H1 (cell line): ENCODE measurements at regions not wholly inside any gene's neighbourhood (a gene's known extent, or its start where the extent isn't known, plus 50 kb on each side); places are given as distances from the start of the nearest gene placed in this dataset.

ENCODE experiments used
- CTCF ChIA-PET: fragments of 300-600 bp; sonication (Branson Sonifier 250); formaldehyde crosslinking; loops from one replicate; lab custom pipeline; 2021; ENCODE audit not compliant: partially characterized antibody; lab: Charles Lee
- POLR2A ChIA-PET: fragments of 300-600 bp; sonication (Branson Sonifier 250); formaldehyde crosslinking; loops from one replicate; lab custom pipeline; 2021; ENCODE audit warnings: inconsistent platforms; ENCODE audit not compliant: partially characterized antibody; lab: Charles Lee
- DNase-seq, 2 experiments: peaks; one replicate each; pipeline versions ENCODE4 v3.0.0 to v3.0.0-alpha.2; 2010 to 2022; ENCODE audit warnings: low spot score in 2 of 2, low read depth in 1 of 2, mixed read lengths in 1 of 2
- FAIRE-seq: peaks from 2 replicates; lab custom pipeline; 2011; peaks lifted over from hg19 to GRCh38; lab: Jason Lieb, UNC
- H2AFZ ChIP-seq: 2 replicates; pipeline ENCODE4 v1.8.1; 2012; ENCODE audit warnings: low read length, inconsistent platforms
- H2AK5ac ChIP-seq: 2 replicates; pipeline ENCODE4 v1.6.1; 2013; ENCODE audit warnings: low read depth, low read length
- H2BK120ac ChIP-seq: replicated peaks from 2 replicates; pipeline ENCODE3; 2013; ENCODE audit warnings: low read depth, low read length, inconsistent platforms
- H2BK12ac ChIP-seq: 2 replicates; pipeline ENCODE4 v1.6.1; 2013; ENCODE audit warnings: low read depth, low read length
- H2BK15ac ChIP-seq: 2 replicates; pipeline ENCODE4 v1.6.1; 2013; ENCODE audit warnings: low read length
- H2BK20ac ChIP-seq: 2 replicates; pipeline ENCODE4 v1.6.1; 2013; ENCODE audit warnings: low read length
- H2BK5ac ChIP-seq: 2 replicates; pipeline ENCODE4 v1.6.1; 2013; ENCODE audit warnings: low read depth, low read length
- H3K14ac ChIP-seq: 2 replicates; pipeline ENCODE4 v1.6.1; 2013; ENCODE audit warnings: inconsistent platforms; ENCODE audit not compliant: insufficient read length
- H3K18ac ChIP-seq: 2 replicates; pipeline ENCODE4 v1.6.1; 2013; ENCODE audit warnings: low read length; ENCODE audit errors: extremely low read depth
- H3K23ac ChIP-seq: 2 replicates; pipeline ENCODE4 v1.6.1; 2013; ENCODE audit warnings: inconsistent platforms; ENCODE audit not compliant: insufficient read length
- H3K23me2 ChIP-seq: 2 replicates; pipeline ENCODE4 v1.6.1; 2013; ENCODE audit warnings: low read depth, low read length
- H3K27ac ChIP-seq: 2 replicates; pipeline ENCODE4 v1.6.1; 2011; ENCODE audit warnings: low read depth, low read length, inconsistent platforms
- H3K27me3 ChIP-seq, 4 experiments: replicated peaks in 1 of 4; 1 replicate in 1 of 4; 2 replicates in 3 of 4; pipeline versions ENCODE4 v1.6.1 to v1.8.1; 2011 to 2013; ENCODE audit warnings: low read length in 3 of 4, mild to moderate bottlenecking in 3 of 4, inconsistent platforms in 2 of 4, mixed read lengths in 2 of 4, moderate library complexity in 1 of 4; ENCODE audit not compliant: control insufficient read depth in 3 of 4, insufficient read depth in 3 of 4; ENCODE audit errors: extremely low read depth in 1 of 4
- H3K36me3 ChIP-seq, 4 experiments: 2 replicates each; pipeline versions ENCODE4 v1.6.1 to v1.8.1; 2011 to 2013; ENCODE audit warnings: mild to moderate bottlenecking in 4 of 4, low read length in 3 of 4, moderate library complexity in 2 of 4, control low read depth in 1 of 4, inconsistent platforms in 1 of 4; ENCODE audit not compliant: insufficient read depth in 4 of 4, control insufficient read depth in 2 of 4
- H3K4ac ChIP-seq: replicated peaks from 2 replicates; pipeline ENCODE3; 2013; ENCODE audit warnings: low read length, low read depth, mixed read lengths, inconsistent platforms; ENCODE audit not compliant: insufficient read length
- H3K4me1 ChIP-seq, 4 experiments: replicated peaks in 1 of 4; 1 replicate in 1 of 4; 2 replicates in 3 of 4; pipeline versions ENCODE4 v1.6.1 to v1.8.1; 2011 to 2013; ENCODE audit warnings: low read length in 3 of 4, inconsistent platforms in 2 of 4, mixed read lengths in 1 of 4; ENCODE audit not compliant: insufficient read depth in 4 of 4, control insufficient read depth in 3 of 4
- H3K4me2 ChIP-seq, 2 experiments: 2 replicates each; pipeline versions ENCODE4 v1.6.1 to v1.8.1; 2011 to 2013; ENCODE audit warnings: low read depth in 2 of 2, low read length in 2 of 2, control low read depth in 1 of 2, inconsistent platforms in 1 of 2, mild to moderate bottlenecking in 1 of 2; ENCODE audit not compliant: insufficient read depth in 1 of 2
- H3K4me3 ChIP-seq, 4 experiments: fragments of 200-600, 300-600 bp in 1 of 4; sonication (generic), shearing (Covaris generic), sonication (Bioruptor Twin) in 1 of 4; 2 replicates each; pipeline versions ENCODE4 v1.5.1 to v1.8.1; 2011 to 2016; ENCODE audit warnings: low read length in 4 of 4, low read depth in 3 of 4, control low read depth in 2 of 4, inconsistent platforms in 2 of 4, mild to moderate bottlenecking in 2 of 4, mixed read lengths in 1 of 4, moderate library complexity in 1 of 4; ENCODE audit not compliant: insufficient read depth in 2 of 4; ENCODE audit errors: extremely low read depth in 1 of 4
- H3K56ac ChIP-seq: replicated peaks from 2 replicates; pipeline ENCODE3; 2013; ENCODE audit warnings: low read depth, mild to moderate bottlenecking, mixed read lengths, low read length, inconsistent platforms; ENCODE audit not compliant: insufficient read length
- H3K79me1 ChIP-seq: 2 replicates; pipeline ENCODE4 v1.6.1; 2013; ENCODE audit warnings: low read depth, low read length, control low read depth
- H3K79me2 ChIP-seq, 2 experiments: 2 replicates each; pipeline versions ENCODE4 v1.6.1 to v1.8.1; 2012 to 2013; ENCODE audit warnings: low read length in 2 of 2, mild to moderate bottlenecking in 2 of 2, inconsistent platforms in 1 of 2; ENCODE audit not compliant: insufficient read depth in 2 of 2, control insufficient read depth in 1 of 2
- H3K9ac ChIP-seq, 4 experiments: replicated peaks in 1 of 4; 1 replicate in 1 of 4; 2 replicates in 3 of 4; pipeline versions ENCODE4 v1.6.1 to v1.8.1; 2011 to 2013; ENCODE audit warnings: low read depth in 3 of 4, low read length in 3 of 4, control low read depth in 2 of 4, mild to moderate bottlenecking in 2 of 4, moderate library complexity in 2 of 4, inconsistent platforms in 1 of 4; ENCODE audit errors: extremely low read depth in 1 of 4
- H3K9me3 ChIP-seq, 2 experiments: 2 replicates each; pipeline versions ENCODE4 v1.6.1 to v1.8.1; 2012 to 2013; ENCODE audit warnings: mild to moderate bottlenecking in 2 of 2, moderate library complexity in 2 of 2, control low read depth in 1 of 2, inconsistent platforms in 1 of 2, low read depth in 1 of 2, low read length in 1 of 2, mixed read lengths in 1 of 2; ENCODE audit not compliant: insufficient read depth in 2 of 2
- H4K20me1 ChIP-seq, 2 experiments: replicated peaks in 1 of 2; 2 replicates each; pipeline versions ENCODE3 to v1.8.1; 2011 to 2013; ENCODE audit warnings: inconsistent platforms in 2 of 2, low read length in 2 of 2, mild to moderate bottlenecking in 1 of 2; ENCODE audit not compliant: insufficient read depth in 2 of 2, control insufficient read depth in 1 of 2
- H4K5ac ChIP-seq: 2 replicates; pipeline ENCODE4 v1.6.1; 2013; ENCODE audit warnings: low read length, low read depth, mixed read lengths, inconsistent platforms; ENCODE audit not compliant: insufficient read length
- H4K8ac ChIP-seq: 2 replicates; pipeline ENCODE4 v1.8.0; 2013; ENCODE audit warnings: mild to moderate bottlenecking, moderate library complexity, low read length, inconsistent platforms; ENCODE audit not compliant: insufficient read depth; ENCODE audit errors: extremely low read depth
- H4K91ac ChIP-seq: replicated peaks from 2 replicates; pipeline ENCODE3; 2013; ENCODE audit warnings: low read length, mixed read lengths, inconsistent platforms; ENCODE audit not compliant: insufficient read length
- BACH1 ChIP-seq: IDR thresholded peaks from 2 replicates; pipeline ENCODE4 v1.6.1; 2012; ENCODE audit warnings: low read length, improper control_type of control experiment
- CHD1 ChIP-seq: IDR thresholded peaks from 2 replicates; pipeline ENCODE4 v1.6.1; 2012; ENCODE audit warnings: low read depth, low read length, improper control_type of control experiment
- EGR1 ChIP-seq: IDR thresholded peaks from 2 replicates; pipeline ENCODE4 v1.6.1; 2011; ENCODE audit warnings: low read depth, low read length, borderline replicate concordance
- EP300 ChIP-seq, 2 experiments: IDR thresholded peaks; 1 replicate in 1 of 2; 2 replicates in 1 of 2; pipeline ENCODE4 v1.6.1; 2011 to 2012; ENCODE audit warnings: low read depth in 2 of 2, low read length in 2 of 2, mild to moderate bottlenecking in 2 of 2, borderline replicate concordance in 1 of 2, inconsistent platforms in 1 of 2, moderate library complexity in 1 of 2
- KDM4A ChIP-seq: IDR thresholded peaks from one replicate; pipeline ENCODE4 v1.7.1; 2012; ENCODE audit warnings: low read depth, mild to moderate bottlenecking, moderate library complexity, low read length, inconsistent platforms; ENCODE audit not compliant: severe bottlenecking
- MAFK ChIP-seq: IDR thresholded peaks from 2 replicates; pipeline ENCODE4 v1.6.1; 2012; ENCODE audit warnings: low read depth, mild to moderate bottlenecking, improper control_type of control experiment, low read length
- POLR2AphosphoS5 ChIP-seq: IDR thresholded peaks from 2 replicates; pipeline ENCODE4 v1.6.1; 2011; ENCODE audit warnings: low read depth, low read length
- SAP30 ChIP-seq: fragments of 300-600 bp; sonication (generic); IDR thresholded peaks from 2 replicates; pipeline ENCODE4 v1.7.1; 2012; ENCODE audit warnings: low read length, moderate library complexity, mild to moderate bottlenecking, inconsistent platforms; ENCODE audit not compliant: insufficient read depth, insufficient replicate concordance
- SIX5 ChIP-seq: IDR thresholded peaks from 2 replicates; pipeline ENCODE4 v1.6.1; 2011; ENCODE audit warnings: mild to moderate bottlenecking, low read depth, low read length
- SP2 ChIP-seq: IDR thresholded peaks from 2 replicates; pipeline ENCODE4 v1.6.1; 2012; ENCODE audit warnings: mild to moderate bottlenecking, low read length, inconsistent platforms
- SRF ChIP-seq: IDR thresholded peaks from 2 replicates; pipeline ENCODE4 v1.6.1; 2011; ENCODE audit warnings: mild to moderate bottlenecking, low read depth, low read length, moderate library complexity
- TCF12 ChIP-seq: IDR thresholded peaks from 2 replicates; pipeline ENCODE4 v1.6.1; 2011; ENCODE audit warnings: low read depth, mild to moderate bottlenecking, low read length
- WGBS, 2 experiments: shearing (Covaris generic) in 1 of 2; methylation state at CpG; one replicate each; pipeline versions ENCODE4 v1.1.6 to v1.1.7; 2013 to 2015; ENCODE audit warnings: low lambda C conversion rate in 2 of 2, mixed read lengths in 2 of 2, inconsistent platforms in 1 of 2, low coverage in 1 of 2, missing lambda C conversion rate in 1 of 2; ENCODE audit not compliant: insufficient replicate concordance in 2 of 2, insufficient coverage in 1 of 2, insufficient read length in 1 of 2; ENCODE audit errors: extremely low coverage in 1 of 2, missing lambda C conversion rate in 1 of 2; 5-methylcytosine and 5-hydroxymethylcytosine counted together
- TF ChIP-seq, protein P1 (sequence below), 3 experiments: IDR thresholded peaks; 1 replicate in 2 of 3; 2 replicates in 1 of 3; pipeline versions ENCODE4 v1.5.1 to v1.6.1; 2011; ENCODE audit warnings: low read length in 3 of 3, mild to moderate bottlenecking in 3 of 3, inconsistent platforms in 2 of 3, low read depth in 1 of 3, moderate library complexity in 1 of 3; ENCODE audit not compliant: insufficient read depth in 1 of 3; ENCODE audit errors: control extremely low read depth in 1 of 3

DNA sequence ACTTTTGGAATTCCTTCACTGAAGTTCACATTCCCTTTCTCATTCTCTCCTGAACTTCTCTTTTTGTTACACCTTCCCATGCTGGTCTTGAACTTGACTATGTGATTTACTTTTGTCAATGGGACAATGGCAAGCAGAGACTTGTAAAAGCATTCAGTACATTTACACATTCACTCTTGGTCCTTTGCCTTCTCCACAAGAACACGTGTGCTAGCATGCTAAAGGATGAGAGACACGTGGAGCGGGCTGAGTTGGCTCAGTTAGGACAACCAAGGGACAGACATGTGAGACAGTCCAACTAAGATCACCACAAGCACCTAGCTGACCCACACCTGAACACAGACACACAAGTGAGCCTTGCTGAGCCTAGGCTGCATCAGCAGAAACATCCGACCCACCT is 91.3 kb upstream of the PAK5 start:
- no peak overlapping the region for H3K4me3 ChIP-seq
- DNase-seq (no peak), FAIRE-seq (no peak)
- no peaks in the 10 kb centered on the region for H3K79me1 ChIP-seq
- H3K14ac ChIP-seq, result no peak overlapping the region
- H4K8ac ChIP-seq, result no peak overlapping the region
- H2BK20ac ChIP-seq, result no peak overlapping the region
- H3K23ac ChIP-seq, result no peak overlapping the region
- POLR2A ChIA-PET, result no interaction called here
- no peak overlapping the region for H3K4me2 ChIP-seq
- H2AK5ac ChIP-seq, result no peak overlapping the region
- no peak overlapping the region for H2BK12ac ChIP-seq
- no peak overlapping the region for H3K18ac ChIP-seq
- no peak overlapping the region for H2AFZ ChIP-seq
- H3K4me1 ChIP-seq, result no peaks in the 10 kb centered on the region
- no peak overlapping the region for H4K5ac ChIP-seq
- no peaks in the 10 kb centered on the region for H4K20me1 ChIP-seq
- no peak overlapping the region for H2BK5ac ChIP-seq
- CTCF ChIA-PET, result interaction anchor here (1.5 to 1.6 kb wide), 2 partner anchors 313 to 522 kb away, joined by 4 to 8 read pairs; no protein-coding TSS in a partner anchor
- WGBS, 2 experiments, result 89% methylated on average over 4 of the region's 4 CpGs; no CpG with 5 or more reads in 1 of the 2 experiments
- no peaks in the 10 kb centered on the region for H3K79me2 ChIP-seq
- no peaks in the 10 kb centered on the region for H3K36me3 ChIP-seq
- H3K27me3 ChIP-seq, result no peaks in the 10 kb centered on the region
- H2BK15ac ChIP-seq, result no peak overlapping the region
- H4K91ac ChIP-seq, result no peak overlapping the region
- H3K56ac ChIP-seq, result no peak overlapping the region
- no peaks in the 10 kb centered on the region for H3K9me3 ChIP-seq
- H3K27ac ChIP-seq, result no peak overlapping the region
- H3K9ac ChIP-seq, result no peak overlapping the region
- H3K4ac ChIP-seq, result no peak overlapping the region
- no peaks in the 10 kb centered on the region; the same call in 1 of the 2 replicates for H3K23me2 ChIP-seq
- H2BK120ac ChIP-seq, result no peak overlapping the region
- TF ChIP-seq TCF12 (no peak), SP2 (no peak), CHD1 (no peak), EGR1 (no peak), KDM4A (no peak), EP300 (IDR thresholded peaks at IDR 0.05; ENCODE audit: borderline replicate concordance in 1 of 2, low read depth in 2 of 2, low read length in 2 of 2) (no peak), SRF (no peak), BACH1 (no peak), POLR2AphosphoS5 (no peak), SAP30 (no peak), MAFK (no peak), SIX5 (no peak)
- TF ChIP-seq, protein P1, sequence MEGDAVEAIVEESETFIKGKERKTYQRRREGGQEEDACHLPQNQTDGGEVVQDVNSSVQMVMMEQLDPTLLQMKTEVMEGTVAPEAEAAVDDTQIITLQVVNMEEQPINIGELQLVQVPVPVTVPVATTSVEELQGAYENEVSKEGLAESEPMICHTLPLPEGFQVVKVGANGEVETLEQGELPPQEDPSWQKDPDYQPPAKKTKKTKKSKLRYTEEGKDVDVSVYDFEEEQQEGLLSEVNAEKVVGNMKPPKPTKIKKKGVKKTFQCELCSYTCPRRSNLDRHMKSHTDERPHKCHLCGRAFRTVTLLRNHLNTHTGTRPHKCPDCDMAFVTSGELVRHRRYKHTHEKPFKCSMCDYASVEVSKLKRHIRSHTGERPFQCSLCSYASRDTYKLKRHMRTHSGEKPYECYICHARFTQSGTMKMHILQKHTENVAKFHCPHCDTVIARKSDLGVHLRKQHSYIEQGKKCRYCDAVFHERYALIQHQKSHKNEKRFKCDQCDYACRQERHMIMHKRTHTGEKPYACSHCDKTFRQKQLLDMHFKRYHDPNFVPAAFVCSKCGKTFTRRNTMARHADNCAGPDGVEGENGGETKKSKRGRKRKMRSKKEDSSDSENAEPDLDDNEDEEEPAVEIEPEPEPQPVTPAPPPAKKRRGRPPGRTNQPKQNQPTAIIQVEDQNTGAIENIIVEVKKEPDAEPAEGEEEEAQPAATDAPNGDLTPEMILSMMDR (IDR thresholded peaks at IDR 0.05; ENCODE audit: control extremely low read depth in 1 of 3, insufficient read depth in 1 of 3, low read depth in 1 of 3, low read length in 3 of 3), result no peak
